Left kidney (tissue), 1 donor: ENCODE measurements at regions not wholly inside any gene's neighbourhood (a gene's known extent, or its start where the extent isn't known, plus 50 kb on each side); places are given as distances from the start of the nearest gene placed in this dataset.

Experiments used
- DNase-seq: peaks from one replicate; pipeline ENCODE4 v3.0.0-alpha.2; 2013

DNA sequence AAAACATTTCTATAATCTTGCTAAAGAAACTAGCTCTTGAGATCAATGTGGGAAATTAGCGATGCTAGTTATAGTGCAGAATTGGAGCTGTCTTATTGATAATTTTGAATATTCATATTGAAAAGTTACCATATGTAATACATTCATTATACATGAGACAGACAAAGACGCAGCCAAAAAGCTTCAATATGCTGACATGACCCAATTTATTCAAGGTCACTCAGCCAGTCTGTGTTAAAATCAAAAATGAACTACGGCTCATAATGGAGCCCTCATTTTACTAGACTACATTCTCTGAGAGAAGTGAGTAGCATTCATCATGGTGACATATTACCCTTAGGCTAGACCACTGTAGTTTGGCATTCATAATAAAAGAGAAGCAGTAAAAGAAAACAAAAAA lies 107.3 kb upstream of the GABRG2 start:
- no peak for DNase-seq

GRCh38 chr5:161966564-161966963 lies 101.0 kb upstream of the GABRG2 start:
- peak; percentile 4 for DNase-seq

- DNase-seq = no peak
These were observed 92.2 kb upstream of the GABRG2 start for GRCh38 chr5:161975350-161975749.

- no peak for DNase-seq
These were observed 79.5 kb upstream of the GABRG2 start for GRCh38 chr5:161988077-161988476.
